Gastrocnemius medialis (tissue), 4 donors: ENCODE measurements at regions not wholly inside any gene's neighbourhood (a gene's known extent, or its start where the extent isn't known, plus 50 kb on each side); places are given as distances from the start of the nearest gene placed in this dataset.

Experiments
- ATAC-seq, 2 donors: fragments of 150-250 bp; one replicate each; pipeline ENCODE4 v1.9.1; 2016
- DNase-seq, 2 donors: peaks; one replicate each; pipeline ENCODE4 v3.0.0-alpha.2; 2019
- H3K27ac ChIP-seq, 4 donors: fragments of 200-600 bp; sonication (generic); 1 replicate in 1 of 4; 2 replicates in 3 of 4; pipeline ENCODE4 v1.5.1; 2016 to 2018; ENCODE audit warnings: mild to moderate bottlenecking in 2 of 4, moderate library complexity in 1 of 4
- H3K27me3 ChIP-seq, 3 donors: fragments of 200-600 bp; sonication (generic) in 2 of 3; 1 replicate in 1 of 3; 2 replicates in 2 of 3; pipeline versions ENCODE4 v1.5.1 to v1.6.0; 2016 to 2019; ENCODE audit warnings: mild to moderate bottlenecking in 1 of 3, moderate library complexity in 1 of 3
- H3K36me3 ChIP-seq, 2 donors: fragments of 200-600 bp; sonication (generic) in 1 of 2; one replicate each; pipeline ENCODE4 v1.5.1; 2017 to 2018
- H3K4me1 ChIP-seq, 2 donors: fragments of 200-600 bp; sonication (generic) in 1 of 2; one replicate each; pipeline ENCODE4 v1.5.1; 2016 to 2017; ENCODE audit warnings: mild to moderate bottlenecking in 2 of 2
- H3K4me3 ChIP-seq, 4 donors: fragments of 200-600 bp; sonication (generic) in 3 of 4; 1 replicate in 1 of 4; 2 replicates in 3 of 4; pipeline ENCODE4 v1.5.1; 2016 to 2019; ENCODE audit warnings: mild to moderate bottlenecking in 2 of 4
- H3K9me3 ChIP-seq, 3 donors: fragments of 200-600 bp; sonication (generic) in 2 of 3; 1 replicate in 1 of 3; 2 replicates in 2 of 3; pipeline ENCODE4 v1.5.1; 2016 to 2019
- POLR2A ChIP-seq, 2 donors: fragments of 450-650 bp; IDR thresholded peaks; one replicate each; pipeline ENCODE4 v1.6.1; 2017; ENCODE audit warnings: antibody characterized with exemption in 2 of 2, mild to moderate bottlenecking in 2 of 2, moderate library complexity in 2 of 2
- in situ Hi-C, 4 donors: fragments of 200-750 bp; cut with MboI; loops; one replicate each; pipeline versions ENCODE4 v1.15.0 to v1.8.0; 2017; ENCODE audit warnings: low sequenced_read_pairs in 4 of 4
- intact Hi-C: fragments of 100-400 bp; cut with DNase I; formaldehyde crosslinking; loops from one replicate; pipeline ENCODE4 v1.15.1; 2023; ENCODE audit warnings: low total_unique reads
- TF ChIP-seq, protein P1 (sequence below), 5 experiments: fragments of 450-650 bp in 3 of 5; fragments of 200-600 bp in 2 of 5; sonication (generic) in 2 of 5; IDR thresholded peaks in 4 of 5; conservative IDR thresholded peaks in 1 of 5; 1 replicate in 4 of 5; 2 replicates in 1 of 5; pipeline ENCODE4 v1.5.1; 2016 to 2019; ENCODE audit warnings: antibody characterized with exemption in 5 of 5, mild to moderate bottlenecking in 3 of 5, moderate library complexity in 3 of 5

DNA sequence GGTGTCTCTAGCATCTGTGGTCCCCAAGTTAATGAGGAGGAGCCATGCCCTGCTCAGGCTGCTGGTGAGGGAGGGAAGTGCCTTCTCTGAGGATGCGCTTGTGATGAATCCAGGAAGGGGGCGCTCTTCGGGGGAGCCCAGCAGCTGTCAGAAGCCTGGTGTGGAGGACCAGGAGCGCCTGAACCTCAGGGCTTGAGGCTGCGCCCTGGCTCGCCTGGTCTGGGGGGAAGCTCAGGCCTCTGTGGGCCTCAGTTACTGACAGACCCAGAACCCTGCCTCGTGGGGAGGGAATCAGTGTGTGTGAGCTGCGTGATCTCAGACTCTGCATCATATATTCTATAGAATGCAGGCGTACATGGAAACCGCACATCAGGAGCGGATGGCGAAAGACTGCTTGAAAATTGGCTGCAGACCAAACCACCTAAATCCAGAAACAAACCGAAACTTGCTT is 126.1 kb downstream of the SEC14L1 start:
- Histone ChIP-seq H3K4me1 (no peaks in the 10 kb centered on the region), H3K9me3 (no peaks in the 10 kb centered on the region), H3K27me3 (no peaks in the 10 kb centered on the region), H3K4me3 (no peak overlapping the region), H3K27ac (no peak overlapping the region), H3K36me3 (no peaks in the 10 kb centered on the region)
- DNase-seq (no peak), ATAC-seq (no peak)
- TF ChIP-seq, protein P1, sequence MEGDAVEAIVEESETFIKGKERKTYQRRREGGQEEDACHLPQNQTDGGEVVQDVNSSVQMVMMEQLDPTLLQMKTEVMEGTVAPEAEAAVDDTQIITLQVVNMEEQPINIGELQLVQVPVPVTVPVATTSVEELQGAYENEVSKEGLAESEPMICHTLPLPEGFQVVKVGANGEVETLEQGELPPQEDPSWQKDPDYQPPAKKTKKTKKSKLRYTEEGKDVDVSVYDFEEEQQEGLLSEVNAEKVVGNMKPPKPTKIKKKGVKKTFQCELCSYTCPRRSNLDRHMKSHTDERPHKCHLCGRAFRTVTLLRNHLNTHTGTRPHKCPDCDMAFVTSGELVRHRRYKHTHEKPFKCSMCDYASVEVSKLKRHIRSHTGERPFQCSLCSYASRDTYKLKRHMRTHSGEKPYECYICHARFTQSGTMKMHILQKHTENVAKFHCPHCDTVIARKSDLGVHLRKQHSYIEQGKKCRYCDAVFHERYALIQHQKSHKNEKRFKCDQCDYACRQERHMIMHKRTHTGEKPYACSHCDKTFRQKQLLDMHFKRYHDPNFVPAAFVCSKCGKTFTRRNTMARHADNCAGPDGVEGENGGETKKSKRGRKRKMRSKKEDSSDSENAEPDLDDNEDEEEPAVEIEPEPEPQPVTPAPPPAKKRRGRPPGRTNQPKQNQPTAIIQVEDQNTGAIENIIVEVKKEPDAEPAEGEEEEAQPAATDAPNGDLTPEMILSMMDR (IDR thresholded peaks at IDR 0.05 in 4 of 5, conservative IDR thresholded peaks at IDR 0.05 in 1 of 5): no peak
- no peak for TF ChIP-seq POLR2A (IDR thresholded peaks at IDR 0.05)
- in situ Hi-C loops: loop anchor here in 2 of 4 donors (25.0 kb wide), 1 partner anchor 405 kb away; the partner anchor contains the start of gene MGAT5B (in 2 of the 2)
- intact Hi-C loops: no loop called here

DNA sequence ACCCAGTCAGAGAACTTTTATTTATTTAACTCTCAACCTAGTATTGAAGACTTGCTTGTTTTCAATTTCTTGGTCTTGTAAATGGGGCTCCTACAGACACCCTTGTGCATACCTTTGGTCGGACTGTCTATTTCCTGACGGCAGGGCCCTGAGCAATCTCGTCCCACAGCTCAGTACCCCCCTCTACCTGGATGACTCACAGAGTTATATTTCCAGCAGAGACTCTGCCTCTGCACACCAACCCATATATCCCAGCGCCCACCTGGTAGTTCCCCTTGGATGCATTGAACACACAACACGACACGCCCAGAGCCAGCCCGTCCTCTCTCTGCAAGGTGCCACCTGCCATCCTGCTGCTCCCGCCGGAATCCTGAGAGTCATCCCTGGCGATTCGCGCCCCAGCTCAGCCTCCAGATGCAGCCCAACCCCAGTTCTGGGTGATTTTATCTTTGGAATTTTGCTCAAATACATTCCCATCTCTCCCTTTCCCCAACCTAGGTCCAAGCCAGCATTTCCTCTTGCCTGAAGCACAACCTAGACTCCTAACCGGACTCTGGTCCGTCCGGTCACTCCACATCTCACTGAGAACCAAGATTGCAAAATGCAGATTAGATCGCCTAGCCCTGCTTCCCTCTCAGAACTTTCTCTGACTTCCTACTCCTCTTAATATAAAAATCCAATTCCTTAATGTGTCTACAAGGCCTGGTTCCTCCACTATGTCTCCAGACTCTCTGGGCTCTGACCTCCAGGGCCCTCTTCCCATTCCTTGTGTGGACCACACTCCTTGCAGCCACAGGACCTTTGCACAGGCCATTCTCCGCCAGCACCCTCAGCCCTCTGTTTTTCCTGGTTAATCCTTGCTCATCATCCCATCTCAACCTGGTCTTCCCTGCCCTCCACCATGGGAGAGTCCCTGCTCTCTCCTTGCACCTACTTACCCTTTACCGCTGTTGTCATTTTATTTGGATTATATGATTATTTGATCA is 129.2 kb downstream of the SEC14L1 start:
- no peak for DNase-seq
- in situ Hi-C loops: loop anchor here in 2 of 4 donors (25.0 kb wide), 1 partner anchor 408 kb away; the partner anchor contains the start of gene MGAT5B (in 2 of the 2)

DNA sequence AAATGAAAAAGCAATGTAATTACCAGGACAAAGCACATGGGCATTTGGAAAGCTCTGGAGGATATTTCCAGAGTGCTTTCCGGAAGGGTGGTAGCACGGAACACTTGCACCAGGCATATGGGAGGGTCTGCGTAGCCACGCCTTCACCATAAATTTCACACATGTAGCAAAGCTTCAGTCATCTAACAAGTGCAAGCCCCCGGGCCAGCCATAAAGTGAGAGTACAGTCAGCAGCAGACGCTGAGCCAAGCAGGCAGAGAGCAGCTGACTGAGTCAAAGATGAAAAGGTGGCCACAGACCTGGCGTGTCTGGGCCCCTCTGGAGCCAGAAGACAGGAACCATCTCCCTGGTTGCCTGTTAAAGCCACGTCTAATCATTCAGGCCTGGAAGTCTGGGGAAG is 130.6 kb downstream of the SEC14L1 start:
- ATAC-seq: no peak
- Histone ChIP-seq H3K4me1 (no peaks in the 10 kb centered on the region), H3K4me3 (no peak overlapping the region), H3K36me3 (no peaks in the 10 kb centered on the region), H3K9me3 (no peaks in the 10 kb centered on the region), H3K27me3 (no peaks in the 10 kb centered on the region), H3K27ac (no peak overlapping the region)
- TF ChIP-seq, protein P1 (IDR thresholded peaks at IDR 0.05 in 4 of 5, conservative IDR thresholded peaks at IDR 0.05 in 1 of 5): no peak
- TF ChIP-seq POLR2A (IDR thresholded peaks at IDR 0.05): no peak
- intact Hi-C loops (no loop called here), in situ Hi-C loops (loop anchor here in 2 of 4 donors (25.0 kb wide), 1 partner anchor 409 kb away; the partner anchor contains the start of gene MGAT5B (in 2 of the 2))
- DNase-seq: no peak

More for the DNA sequence above, 129.2 kb downstream of the SEC14L1 start:
- Histone ChIP-seq H3K9me3 (no peaks in the 10 kb centered on the region), H3K4me1 (no peaks in the 10 kb centered on the region), H3K27me3 (no peaks in the 10 kb centered on the region), H3K4me3 (no peak overlapping the region), H3K27ac (no peak overlapping the region), H3K36me3 (no peaks in the 10 kb centered on the region)
- intact Hi-C loops: no loop called here
- no peak for ATAC-seq
- TF ChIP-seq POLR2A (IDR thresholded peaks at IDR 0.05): no peak
- TF ChIP-seq, protein P1 (IDR thresholded peaks at IDR 0.05 in 4 of 5, conservative IDR thresholded peaks at IDR 0.05 in 1 of 5): no peak

DNA sequence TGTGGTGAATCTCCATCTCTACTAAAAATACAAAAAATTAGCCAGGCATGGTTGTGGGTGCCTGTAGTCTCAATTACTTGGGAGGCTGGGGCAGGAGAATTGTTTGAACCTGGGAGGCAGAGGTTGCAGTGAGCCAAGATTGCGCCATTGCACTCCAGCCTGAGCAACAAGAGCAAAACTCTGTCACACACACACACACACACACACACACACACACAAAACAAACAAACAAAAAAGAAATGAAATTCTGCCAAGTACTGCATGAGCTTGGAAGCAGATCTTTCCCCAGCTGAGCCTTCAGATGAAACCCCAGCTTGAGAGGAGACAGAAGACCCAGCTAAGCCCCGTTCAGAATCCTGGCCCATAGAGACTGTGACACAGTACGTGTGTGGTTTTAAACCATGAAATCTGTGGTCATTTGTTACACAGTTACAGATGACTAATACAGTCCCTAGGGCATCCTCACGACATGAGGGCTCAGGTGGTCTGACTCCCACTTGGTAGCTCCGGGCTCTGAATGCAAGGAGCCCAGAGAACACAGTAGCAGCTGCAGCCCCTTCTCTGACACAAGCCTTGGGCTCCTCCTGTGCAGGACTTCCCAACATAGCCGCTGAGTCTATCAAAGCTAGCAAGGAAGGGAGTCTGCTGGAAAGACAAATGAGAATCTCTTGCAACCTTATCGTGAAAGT is 132.8 kb downstream of the SEC14L1 start:
- TF ChIP-seq, protein P1 (IDR thresholded peaks at IDR 0.05 in 4 of 5, conservative IDR thresholded peaks at IDR 0.05 in 1 of 5): no peak
- TF ChIP-seq POLR2A (IDR thresholded peaks at IDR 0.05): no peak
- Histone ChIP-seq H3K4me3 (no peak overlapping the region), H3K9me3 (no peaks in the 10 kb centered on the region), H3K36me3 (no peaks in the 10 kb centered on the region), H3K4me1 (no peaks in the 10 kb centered on the region), H3K27ac (no peak overlapping the region), H3K27me3 (no peaks in the 10 kb centered on the region)
- in situ Hi-C loops: loop anchor here in 2 of 4 donors (25.0 kb wide), 1 partner anchor 411 kb away; the partner anchor contains the start of gene MGAT5B (in 2 of the 2)
- DNase-seq (no peak), ATAC-seq (no peak)
- intact Hi-C loops: no loop called here
